ENCODE measurements at regions not wholly inside any gene's neighbourhood (a gene's known extent, or its start where the extent isn't known, plus 50 kb on each side); places are given as distances from the start of the nearest gene placed in this dataset.

- H3K9me1 ChIP-seq (ENCODE audit: control insufficient read depth, extremely low read depth, insufficient read depth, low read length), result no peaks in the 10 kb centered on the region
- FAIRE-seq (no peak), DNase-seq (ENCODE audit: low read depth, low spot score) (no peak)
- dilution Hi-C loops (cut with MboI; ENCODE audit: extremely low pct_ligation_motif_present, low sequenced_read_pairs), result no loop called here
- no peak overlapping the region for H2AFZ ChIP-seq (ENCODE audit: control insufficient read depth, low read length)
- no peaks in the 10 kb centered on the region for H3K27me3 ChIP-seq (ENCODE audit: control insufficient read depth, extremely low read depth, insufficient read depth, low read length)
- no peaks in the 10 kb centered on the region for H4K20me1 ChIP-seq (ENCODE audit: control insufficient read depth, extremely low read depth, insufficient read depth, low read length)
- no peaks in the 10 kb centered on the region for H3K4me1 ChIP-seq (ENCODE audit: control insufficient read depth, extremely low read depth, insufficient read depth, low read length)
- H3K9ac ChIP-seq (ENCODE audit: control insufficient read depth, extremely low read depth, insufficient read depth, low read length), result no peak overlapping the region
- no peak overlapping the region for H3K27ac ChIP-seq (ENCODE audit: control insufficient read depth, insufficient read depth, low read length)
- TF ChIP-seq, protein P1, sequence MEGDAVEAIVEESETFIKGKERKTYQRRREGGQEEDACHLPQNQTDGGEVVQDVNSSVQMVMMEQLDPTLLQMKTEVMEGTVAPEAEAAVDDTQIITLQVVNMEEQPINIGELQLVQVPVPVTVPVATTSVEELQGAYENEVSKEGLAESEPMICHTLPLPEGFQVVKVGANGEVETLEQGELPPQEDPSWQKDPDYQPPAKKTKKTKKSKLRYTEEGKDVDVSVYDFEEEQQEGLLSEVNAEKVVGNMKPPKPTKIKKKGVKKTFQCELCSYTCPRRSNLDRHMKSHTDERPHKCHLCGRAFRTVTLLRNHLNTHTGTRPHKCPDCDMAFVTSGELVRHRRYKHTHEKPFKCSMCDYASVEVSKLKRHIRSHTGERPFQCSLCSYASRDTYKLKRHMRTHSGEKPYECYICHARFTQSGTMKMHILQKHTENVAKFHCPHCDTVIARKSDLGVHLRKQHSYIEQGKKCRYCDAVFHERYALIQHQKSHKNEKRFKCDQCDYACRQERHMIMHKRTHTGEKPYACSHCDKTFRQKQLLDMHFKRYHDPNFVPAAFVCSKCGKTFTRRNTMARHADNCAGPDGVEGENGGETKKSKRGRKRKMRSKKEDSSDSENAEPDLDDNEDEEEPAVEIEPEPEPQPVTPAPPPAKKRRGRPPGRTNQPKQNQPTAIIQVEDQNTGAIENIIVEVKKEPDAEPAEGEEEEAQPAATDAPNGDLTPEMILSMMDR (optimal IDR thresholded peaks at IDR 0.05 in 1 of 3, IDR thresholded peaks at IDR 0.05 in 1 of 3, conservative IDR thresholded peaks at IDR 0.05 in 1 of 3; ENCODE audit: extremely low read depth in 1 of 3, insufficient read depth in 2 of 3, low read length in 3 of 3), result no peak
- TF ChIP-seq EZH2 (IDR thresholded peaks at IDR 0.05; ENCODE audit: low read length), result no peak
- no peak overlapping the region for H3K4me3 ChIP-seq (ENCODE audit: control insufficient read depth in 2 of 3, extremely low read depth in 1 of 3, insufficient read depth in 2 of 3, low read depth in 1 of 3, low read length in 3 of 3)
- H3K4me2 ChIP-seq (ENCODE audit: control insufficient read depth, extremely low read depth, insufficient read depth, low read depth, low read length), result no peak overlapping the region
- H3K9me3 ChIP-seq (ENCODE audit: control insufficient read depth, low read depth, low read length), result no peaks in the 10 kb centered on the region
- no peaks in the 10 kb centered on the region for H3K36me3 ChIP-seq (ENCODE audit: control insufficient read depth in 2 of 2, extremely low read depth in 1 of 2, insufficient read depth in 2 of 2, low read length in 2 of 2)
- H3K79me2 ChIP-seq (ENCODE audit: control insufficient read depth, insufficient read depth, low read length), result no peaks in the 10 kb centered on the region
Observed at GRCh38 chr20:23229989-23230388, 120.6 kb upstream of the NXT1 start.

DNA sequence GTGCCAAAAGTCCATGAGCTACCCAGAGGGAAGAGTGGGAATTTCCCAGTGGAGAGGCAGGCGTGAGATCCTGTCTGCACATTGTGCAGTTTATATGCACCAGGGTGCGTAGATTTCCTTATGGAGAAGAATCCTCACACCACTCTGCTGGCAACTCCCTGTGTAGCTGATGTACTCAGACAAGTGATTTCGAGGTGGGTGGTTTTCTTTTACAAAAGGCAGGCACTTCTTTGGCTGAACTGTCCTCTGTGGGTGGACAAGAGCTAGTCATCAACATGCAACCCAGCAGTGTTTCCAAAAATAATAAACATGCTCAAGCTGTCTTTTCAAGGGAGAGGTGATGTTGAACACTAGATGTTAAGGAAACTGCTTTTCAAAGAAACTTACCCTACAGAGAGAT, 121.7 kb upstream of the NXT1 start:
- no peaks in the 10 kb centered on the region for H3K36me3 ChIP-seq (ENCODE audit: control insufficient read depth in 2 of 2, extremely low read depth in 1 of 2, insufficient read depth in 2 of 2, low read length in 2 of 2)
- H3K27ac ChIP-seq (ENCODE audit: control insufficient read depth, insufficient read depth, low read length), result no peak overlapping the region
- no peak for FAIRE-seq
- no peak for TF ChIP-seq EZH2 (IDR thresholded peaks at IDR 0.05; ENCODE audit: low read length)
- TF ChIP-seq, protein P1 (optimal IDR thresholded peaks at IDR 0.05 in 1 of 3, IDR thresholded peaks at IDR 0.05 in 1 of 3, conservative IDR thresholded peaks at IDR 0.05 in 1 of 3; ENCODE audit: extremely low read depth in 1 of 3, insufficient read depth in 2 of 3, low read length in 3 of 3), result no peak
- H3K9me3 ChIP-seq (ENCODE audit: control insufficient read depth, low read depth, low read length), result no peaks in the 10 kb centered on the region
- no peaks in the 10 kb centered on the region for H3K4me1 ChIP-seq (ENCODE audit: control insufficient read depth, extremely low read depth, insufficient read depth, low read length)
- H3K9me1 ChIP-seq (ENCODE audit: control insufficient read depth, extremely low read depth, insufficient read depth, low read length), result no peaks in the 10 kb centered on the region
- no peaks in the 10 kb centered on the region for H3K27me3 ChIP-seq (ENCODE audit: control insufficient read depth, extremely low read depth, insufficient read depth, low read length)
- no peak overlapping the region for H3K4me3 ChIP-seq (ENCODE audit: control insufficient read depth in 2 of 3, extremely low read depth in 1 of 3, insufficient read depth in 2 of 3, low read depth in 1 of 3, low read length in 3 of 3)
- H3K79me2 ChIP-seq (ENCODE audit: control insufficient read depth, insufficient read depth, low read length), result no peaks in the 10 kb centered on the region
- H2AFZ ChIP-seq (ENCODE audit: control insufficient read depth, low read length), result no peak overlapping the region
- H3K4me2 ChIP-seq (ENCODE audit: control insufficient read depth, extremely low read depth, insufficient read depth, low read depth, low read length), result no peak overlapping the region
- no peak overlapping the region for H3K9ac ChIP-seq (ENCODE audit: control insufficient read depth, extremely low read depth, insufficient read depth, low read length)
- no peaks in the 10 kb centered on the region for H4K20me1 ChIP-seq (ENCODE audit: control insufficient read depth, extremely low read depth, insufficient read depth, low read length)
- no peak for DNase-seq (ENCODE audit: low read depth, low spot score)
- dilution Hi-C loops (cut with MboI; ENCODE audit: extremely low pct_ligation_motif_present, low sequenced_read_pairs), result no loop called here

All from keratinocyte (primary cell).